ENCODE measurements at regions not wholly inside any gene's neighbourhood (a gene's known extent, or its start where the extent isn't known, plus 50 kb on each side); places are given as distances from the start of the nearest gene placed in this dataset.

- DNase-seq (ENCODE audit: low read depth, low spot score), result no peak
- TF ChIP-seq CTCF (IDR thresholded peaks at IDR 0.05; ENCODE audit: low read depth, low read length), result no peak
- H3K27ac ChIP-seq (ENCODE audit: low read depth, low read length), result no peak overlapping the region
- ChIA-PET POLR2A (no interaction called here), CTCF (no interaction called here)
- no peak overlapping the region for H3K4me3 ChIP-seq (ENCODE audit: low read depth, low read length)
- no peaks in the 10 kb centered on the region for H3K27me3 ChIP-seq (ENCODE audit: control insufficient read depth, insufficient read depth, low read length)
- peaks cover 9% of the 10 kb centered on the region; the same call in 1 of the 2 replicates for H3K9me3 ChIP-seq (ENCODE audit: control insufficient read depth, insufficient read depth, low read length)
These were observed 366.3 kb upstream of the IMPG1 start for GRCh38 chr6:76438768-76439167.

- Histone ChIP-seq H3K27ac (ENCODE audit: low read depth, low read length) (no peak overlapping the region), H3K4me3 (ENCODE audit: low read depth, low read length) (no peak overlapping the region), H3K9me3 (ENCODE audit: control insufficient read depth, insufficient read depth, low read length) (peaks cover 9% of the 10 kb centered on the region; the same call in 1 of the 2 replicates), H3K27me3 (ENCODE audit: control insufficient read depth, insufficient read depth, low read length) (no peaks in the 10 kb centered on the region)
- DNase-seq (ENCODE audit: low read depth, low spot score), result no peak
- ChIA-PET POLR2A (no interaction called here), CTCF (no interaction called here)
- no peak for TF ChIP-seq CTCF (IDR thresholded peaks at IDR 0.05; ENCODE audit: low read depth, low read length)
These were observed 362.7 kb upstream of the IMPG1 start for GRCh38 chr6:76435174-76435573.

GRCh38 chr6:76422511-76423213 is 350.2 kb upstream of the IMPG1 start:
- Histone ChIP-seq H3K4me3 (ENCODE audit: low read depth, low read length) (no peak overlapping the region), H3K27me3 (ENCODE audit: control insufficient read depth, insufficient read depth, low read length) (no peaks in the 10 kb centered on the region), H3K9me3 (ENCODE audit: control insufficient read depth, insufficient read depth, low read length) (peaks cover 8% of the 10 kb centered on the region), H3K27ac (ENCODE audit: low read depth, low read length) (no peak overlapping the region)
- ChIA-PET CTCF (no interaction called here), POLR2A (no interaction called here)
- TF ChIP-seq CTCF (IDR thresholded peaks at IDR 0.05; ENCODE audit: low read depth, low read length), result no peak
- no peak for DNase-seq (ENCODE audit: low read depth, low spot score)

GRCh38 chr6:76420094-76420493 is 347.6 kb upstream of the IMPG1 start:
- ChIA-PET POLR2A (no interaction called here), CTCF (interaction anchor here (0.6 kb wide), 1 partner anchor 42 kb away, joined by 3 read pairs; no protein-coding TSS in a partner anchor)
- H3K27ac ChIP-seq (ENCODE audit: low read depth, low read length), result no peak overlapping the region
- H3K9me3 ChIP-seq (ENCODE audit: control insufficient read depth, insufficient read depth, low read length), result peaks cover 5% of the 10 kb centered on the region; the same call in 1 of the 2 replicates
- H3K27me3 ChIP-seq (ENCODE audit: control insufficient read depth, insufficient read depth, low read length), result no peaks in the 10 kb centered on the region
- no peak for DNase-seq (ENCODE audit: low read depth, low spot score)
- H3K4me3 ChIP-seq (ENCODE audit: low read depth, low read length), result no peak overlapping the region
- TF ChIP-seq CTCF (IDR thresholded peaks at IDR 0.05; ENCODE audit: low read depth, low read length), result no peak

GRCh38 chr6:76418560-76419223 is 346.2 kb upstream of the IMPG1 start:
- H3K27ac ChIP-seq (ENCODE audit: low read depth, low read length), result no peak overlapping the region
- peaks cover 8% of the 10 kb centered on the region; the same call in 1 of the 2 replicates for H3K9me3 ChIP-seq (ENCODE audit: control insufficient read depth, insufficient read depth, low read length)
- no peak overlapping the region for H3K4me3 ChIP-seq (ENCODE audit: low read depth, low read length)
- ChIA-PET CTCF (no interaction called here), POLR2A (no interaction called here)
- H3K27me3 ChIP-seq (ENCODE audit: control insufficient read depth, insufficient read depth, low read length), result no peaks in the 10 kb centered on the region
- TF ChIP-seq CTCF (IDR thresholded peaks at IDR 0.05; ENCODE audit: low read depth, low read length), result no peak
- no peak for DNase-seq (ENCODE audit: low read depth, low spot score)
